WTC11 (cell line): ENCODE measurements at regions not wholly inside any gene's neighbourhood (a gene's known extent, or its start where the extent isn't known, plus 50 kb on each side); places are given as distances from the start of the nearest gene placed in this dataset.

Experiments
- ATAC-seq: fragments of 200-7000 bp; cut with Tn5 transposase; 2 replicates; pipeline ENCODE4 v1.10.0; 2021; ENCODE audit warnings: mild to moderate bottlenecking, moderate library complexity
- CTCF ChIA-PET: fragments of 300-600 bp; sonication (Branson Sonifier 250); formaldehyde crosslinking; loops from one replicate; lab custom pipeline; 2021; ENCODE audit warnings: antibody characterized with exemption; lab: Charles Lee
- POLR2A ChIA-PET: fragments of 350-600 bp; sonication (Branson Sonifier 250); formaldehyde crosslinking; loops from one replicate; lab custom pipeline; 2021; ENCODE audit warnings: antibody characterized with exemption; lab: Charles Lee
- DNase-seq: peaks from one replicate; pipeline ENCODE4 v3.0.0; 2021; ENCODE audit warnings: low spot score
- H3K27ac Mint-ChIP-seq: 2 replicates; pipeline ENCODE4 v1.8.0; 2021; ENCODE audit warnings: mixed read lengths
- H3K27me3 Mint-ChIP-seq: 2 replicates; pipeline ENCODE4 v1.8.0; 2021; ENCODE audit warnings: low read depth, mild to moderate bottlenecking, moderate library complexity, mixed read lengths
- H3K36me3 Mint-ChIP-seq: 2 replicates; pipeline ENCODE4 v1.8.0; 2021; ENCODE audit warnings: mixed read lengths
- H3K4me1 Mint-ChIP-seq: 2 replicates; pipeline ENCODE4 v1.8.0; 2022; ENCODE audit warnings: mixed read lengths
- H3K4me3 Mint-ChIP-seq: 2 replicates; pipeline ENCODE4 v1.8.0; 2021; ENCODE audit warnings: mild to moderate bottlenecking, moderate library complexity, mixed read lengths
- H3K9me3 Mint-ChIP-seq: 2 replicates; pipeline ENCODE4 v1.8.0; 2021; ENCODE audit warnings: mixed read lengths
- AFF4 ChIP-seq: sonication (generic); formaldehyde crosslinking; IDR thresholded peaks from 2 replicates; pipeline ENCODE4 v1.8.1; 2023; ENCODE audit warnings: mild to moderate bottlenecking, missing genetic modification reagents, borderline replicate concordance
- ATF3 ChIP-seq: sonication (generic); formaldehyde crosslinking; conservative IDR thresholded peaks from 2 replicates; pipeline ENCODE4 v1.8.1; 2022; ENCODE audit warnings: mild to moderate bottlenecking, missing genetic modification reagents
- CDX4 ChIP-seq: fragments of 250-450 bp; sonication (Bioruptor Pico); IDR thresholded peaks from 2 replicates; pipeline ENCODE4 v1.9.0; 2021; ENCODE audit warnings: moderate library complexity, mild to moderate bottlenecking, inconsistent platforms, borderline replicate concordance
- CREM ChIP-seq: sonication (generic); formaldehyde crosslinking; IDR thresholded peaks from 2 replicates; pipeline ENCODE4 v1.8.1; 2022; ENCODE audit warnings: mild to moderate bottlenecking, missing genetic modification reagents, moderate library complexity
- EMX1 ChIP-seq: fragments of 250-450 bp; sonication (Bioruptor Pico); IDR thresholded peaks from 2 replicates; pipeline ENCODE4 v1.8.0; 2021; ENCODE audit warnings: mild to moderate bottlenecking
- FOXP4 ChIP-seq: sonication (generic); formaldehyde crosslinking; IDR thresholded peaks from 2 replicates; pipeline ENCODE4 v1.8.0; 2022; ENCODE audit warnings: mild to moderate bottlenecking, missing genetic modification reagents
- GRHL2 ChIP-seq: fragments of 250-450 bp; sonication (Bioruptor Pico); IDR thresholded peaks from 2 replicates; pipeline ENCODE4 v1.8.0; 2022; ENCODE audit warnings: mild to moderate bottlenecking, moderate library complexity; ENCODE audit not compliant: insufficient replicate concordance, severe bottlenecking
- JAZF1 ChIP-seq: fragments of 250-450 bp; sonication (Bioruptor Pico); IDR thresholded peaks from 2 replicates; pipeline ENCODE4 v1.9.0; 2021; ENCODE audit warnings: moderate library complexity, mild to moderate bottlenecking, inconsistent platforms
- JUN ChIP-seq: sonication (generic); formaldehyde crosslinking; IDR thresholded peaks from 2 replicates; pipeline ENCODE4 v1.8.0; 2023; ENCODE audit warnings: mild to moderate bottlenecking, missing genetic modification reagents
- MAX ChIP-seq: sonication (generic); formaldehyde crosslinking; IDR thresholded peaks from 2 replicates; pipeline ENCODE4 v1.8.0; 2022; ENCODE audit warnings: mild to moderate bottlenecking, missing genetic modification reagents
- PRRX2 ChIP-seq: fragments of 250-450 bp; sonication (Bioruptor Pico); IDR thresholded peaks from 2 replicates; pipeline ENCODE4 v1.8.0; 2021; ENCODE audit warnings: mild to moderate bottlenecking
- RELA ChIP-seq: sonication (generic); formaldehyde crosslinking; IDR thresholded peaks from 2 replicates; pipeline ENCODE4 v1.8.1; 2022; ENCODE audit warnings: missing genetic modification reagents, mild to moderate bottlenecking, borderline replicate concordance
- TEAD1 ChIP-seq: sonication (generic); formaldehyde crosslinking; IDR thresholded peaks from 2 replicates; pipeline ENCODE4 v1.8.0; 2022; ENCODE audit warnings: mild to moderate bottlenecking, missing genetic modification reagents
- USF1 ChIP-seq: sonication (generic); formaldehyde crosslinking; IDR thresholded peaks from 2 replicates; pipeline ENCODE4 v1.8.0; 2022; ENCODE audit warnings: mild to moderate bottlenecking, missing genetic modification reagents
- USF2 ChIP-seq: sonication (generic); formaldehyde crosslinking; IDR thresholded peaks from 2 replicates; pipeline ENCODE4 v1.8.1; 2023; ENCODE audit warnings: mild to moderate bottlenecking, missing genetic modification reagents, moderate library complexity
- ZBTB21 ChIP-seq: sonication (generic); formaldehyde crosslinking; IDR thresholded peaks from 2 replicates; pipeline ENCODE4 v1.8.1; 2023; ENCODE audit warnings: mild to moderate bottlenecking, missing genetic modification reagents, borderline replicate concordance
- ZNF121 ChIP-seq: sonication (generic); formaldehyde crosslinking; IDR thresholded peaks from 2 replicates; pipeline ENCODE4 v1.8.0; 2023; ENCODE audit warnings: missing genetic modification reagents
- ZNF396 ChIP-seq: fragments of 250-450 bp; sonication (Bioruptor Pico); IDR thresholded peaks from 2 replicates; pipeline ENCODE4 v1.8.0; 2021; ENCODE audit warnings: mild to moderate bottlenecking, moderate library complexity, borderline replicate concordance
- ZNF512 ChIP-seq: sonication (generic); formaldehyde crosslinking; IDR thresholded peaks from 2 replicates; pipeline ENCODE4 v1.8.1; 2022; ENCODE audit warnings: missing genetic modification reagents, borderline replicate concordance
- ZNF532 ChIP-seq: fragments of 250-450 bp; sonication (Bioruptor Pico); IDR thresholded peaks from 2 replicates; pipeline ENCODE4 v1.9.0; 2021; ENCODE audit warnings: mild to moderate bottlenecking, borderline replicate concordance

- Mint-ChIP-seq H3K4me1 (peaks cover 51% of the 10 kb centered on the region), H3K27me3 (no peaks in the 10 kb centered on the region; the same call in 1 of the 2 replicates), H3K4me3 (no peak overlapping the region), H3K9me3 (peaks cover 16% of the 10 kb centered on the region), H3K36me3 (peaks cover 6% of the 10 kb centered on the region; the same call in 1 of the 2 replicates), H3K27ac (peak overlapping the region; percentile 81)
- POLR2A ChIA-PET, result interaction anchor here (0.7 kb wide), 1 partner anchor 114 kb away, joined by 3 read pairs; no protein-coding TSS in a partner anchor
- DNase-seq (peak; percentile 80), ATAC-seq (peak; percentile 99)
- CTCF ChIA-PET, result interaction anchor here (0.7 to 1.4 kb wide), 5 partner anchors 36 to 222 kb away, joined by 3 to 5 read pairs (median 3); no protein-coding TSS in a partner anchor
- TF ChIP-seq CDX4 (CRISPR knock-in tag) (no peak), ATF3 (CRISPR knock-in tag) (no peak), ZNF512 (CRISPR knock-in tag) (no peak), USF2 (CRISPR knock-in tag) (peak; percentile 81), AFF4 (no peak), CREM (no peak), JUN (no peak), TEAD1 (CRISPR knock-in tag) (peak; percentile 99), RELA (CRISPR knock-in tag) (no peak), ZNF121 (CRISPR knock-in tag) (no peak), ZNF396 (CRISPR knock-in tag) (no peak), GRHL2 (CRISPR knock-in tag) (no peak), JAZF1 (CRISPR knock-in tag) (no peak), USF1 (CRISPR knock-in tag) (peak; percentile 87), EMX1 (CRISPR knock-in tag) (no peak), MAX (CRISPR knock-in tag) (peak; percentile 75), ZBTB21 (no peak), PRRX2 (no peak), ZNF532 (CRISPR knock-in tag) (peak; percentile 79; the same call in 1 of the 2 replicates), FOXP4 (0 out of 2 replicates have a peak, but pooled peaks have one; percentile 9)
These were observed 153.1 kb downstream of the PSMG1 start for GRCh38 chr21:39029900-39030884.
